COLO668 (cell line): ENCODE measurements at regions not wholly inside any gene's neighbourhood (a gene's known extent, or its start where the extent isn't known, plus 50 kb on each side); places are given as distances from the start of the nearest gene placed in this dataset.
"Not testable (repeated sequence)": the region's sequence is repeated elsewhere in the genome, so short reads cannot be mapped to it uniquely, and the experiment has no call there.

Source experiments
- DNase-seq: peaks from one replicate; lab custom pipeline; 2025; ENCODE audit not compliant: unreplicated experiment; lab: John Stamatoyannopoulos, UW

GRCh38 chr14:22218728-22219127, 370.3 kb downstream of the DAD1 start:
- DNase-seq = no peak

- DNase-seq = no peak
Observed at GRCh38 chr14:22213120-22213519, 375.9 kb downstream of the DAD1 start.

DNA sequence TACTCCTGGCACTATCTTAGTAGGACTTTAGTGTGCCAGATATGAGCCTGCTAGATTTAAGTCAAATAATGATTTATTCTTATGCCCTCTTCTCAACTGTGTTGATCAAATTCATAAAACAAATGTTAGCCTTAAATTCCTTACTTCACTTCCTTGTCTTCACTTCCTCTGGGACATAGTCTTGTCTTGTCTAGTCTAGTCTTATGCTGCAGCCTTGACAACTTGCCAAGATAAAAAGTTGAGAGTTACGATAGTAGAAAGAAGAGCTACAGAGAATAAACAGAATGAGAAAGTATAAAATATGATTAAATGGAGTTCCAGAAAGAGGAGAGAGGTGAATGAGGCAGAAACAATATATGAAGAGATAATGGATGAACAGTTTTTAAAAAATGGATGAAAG, 378.1 kb downstream of the DAD1 start:
- no peak for DNase-seq

DNA sequence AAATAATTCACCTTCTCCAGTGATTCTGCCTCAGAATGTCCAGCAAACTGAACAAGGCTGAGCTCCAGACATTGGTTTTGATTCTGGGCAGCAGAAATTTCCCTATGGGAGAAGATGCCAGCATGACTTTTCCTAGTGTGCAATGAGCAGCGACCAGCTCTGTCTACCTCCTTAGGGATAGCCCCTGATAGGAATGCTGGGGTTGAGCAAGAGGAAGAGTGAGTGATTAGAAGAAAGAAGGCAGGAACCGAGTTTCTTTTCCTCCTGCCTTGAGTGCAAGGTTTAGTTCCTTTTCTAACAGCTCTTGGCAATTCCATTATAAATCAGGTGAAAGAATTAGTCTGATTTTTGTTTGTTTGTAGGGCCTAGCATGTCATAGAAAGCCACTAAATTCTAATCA, 379.0 kb downstream of the DAD1 start:
- DNase-seq = no peak

GRCh38 chr14:22203036-22203435, 386.0 kb downstream of the DAD1 start:
- DNase-seq = no peak

DNA sequence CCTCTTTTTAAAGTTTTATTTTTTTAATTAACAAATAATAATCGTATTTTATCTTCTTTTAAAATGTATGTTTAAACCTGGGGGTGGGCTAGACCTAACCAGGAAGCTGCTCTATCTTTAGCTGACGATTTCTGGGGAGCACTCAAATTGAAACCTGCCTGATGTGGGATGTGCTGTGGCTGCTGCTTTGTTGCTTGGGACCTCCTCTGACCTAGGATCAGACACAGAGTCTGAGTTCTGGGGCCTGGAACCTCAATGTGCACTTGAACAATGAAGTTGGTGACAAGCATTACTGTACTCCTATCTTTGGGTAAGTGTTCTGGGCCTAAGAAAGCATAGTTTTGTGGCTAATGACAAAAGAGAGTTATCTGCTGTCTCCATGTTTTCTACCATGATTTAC, 386.7 kb downstream of the DAD1 start:
- DNase-seq = no peak

GRCh38 chr14:22200977-22201605, 387.9 kb downstream of the DAD1 start:
- DNase-seq = no peak

DNA sequence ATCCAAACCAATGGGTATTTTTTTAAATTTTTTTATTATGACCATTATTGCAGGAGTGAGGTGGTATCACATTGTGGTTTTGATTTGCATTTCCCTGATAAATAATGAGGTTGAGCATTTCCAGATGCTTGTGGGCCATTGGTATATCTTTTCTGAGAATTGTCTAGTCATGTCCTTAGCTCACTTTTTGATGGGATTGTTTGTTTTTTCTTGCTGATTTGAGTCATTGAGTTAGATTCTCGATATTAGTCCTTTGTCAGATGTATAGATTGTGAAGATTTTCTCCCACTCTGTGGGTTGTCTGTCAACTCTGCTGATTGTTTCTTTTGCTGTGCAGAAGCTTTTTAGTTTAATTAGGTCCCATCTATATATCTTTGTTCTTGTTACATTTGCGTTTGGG, 388.9 kb downstream of the DAD1 start:
- DNase-seq = not testable (repeated sequence)

DNA sequence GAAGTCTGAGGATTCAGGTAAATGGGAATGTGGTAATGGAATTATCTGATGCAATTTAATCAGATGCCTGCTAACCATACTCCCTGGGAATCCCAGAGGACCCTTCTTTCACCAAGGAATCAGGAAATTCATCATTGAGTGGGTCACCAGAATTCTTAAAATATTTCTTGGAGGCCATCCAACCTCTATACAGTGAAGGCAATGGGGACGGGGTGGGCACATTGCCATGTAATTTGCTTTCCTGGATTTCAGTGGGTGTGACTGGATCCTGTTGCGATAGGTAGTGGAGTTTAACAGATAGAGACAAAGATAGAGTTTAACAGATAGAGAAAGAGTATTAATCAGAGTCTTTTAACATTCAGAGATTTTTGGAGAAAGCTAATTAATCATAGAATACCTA, 394.4 kb downstream of the DAD1 start:
- DNase-seq = no peak

- DNase-seq = no peak
Observed at GRCh38 chr14:22190411-22191191, 398.4 kb downstream of the DAD1 start.

GRCh38 chr14:22189881-22190280, 399.1 kb downstream of the DAD1 start:
- DNase-seq = no peak

GRCh38 chr14:22188318-22188717, 400.7 kb downstream of the DAD1 start:
- no peak for DNase-seq

DNA sequence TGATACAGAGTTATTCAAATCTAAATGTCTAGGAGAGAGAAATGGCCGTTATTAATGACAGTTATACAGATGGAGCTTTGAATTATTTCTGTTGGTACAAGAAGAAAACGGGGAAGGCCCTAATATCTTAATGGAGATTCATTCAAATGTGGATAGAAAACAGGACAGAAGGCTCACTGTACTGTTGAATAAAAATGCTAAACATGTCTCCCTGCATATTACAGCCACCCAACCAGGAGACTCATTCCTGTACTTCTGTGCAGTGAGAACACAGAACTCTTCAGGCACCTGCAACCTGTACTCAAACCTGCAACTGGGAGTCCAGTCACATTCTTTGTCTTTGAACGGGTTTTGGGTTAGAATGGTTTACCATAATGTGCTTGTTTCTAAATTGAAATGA, 403.2 kb downstream of the DAD1 start:
- no peak for DNase-seq

DNA sequence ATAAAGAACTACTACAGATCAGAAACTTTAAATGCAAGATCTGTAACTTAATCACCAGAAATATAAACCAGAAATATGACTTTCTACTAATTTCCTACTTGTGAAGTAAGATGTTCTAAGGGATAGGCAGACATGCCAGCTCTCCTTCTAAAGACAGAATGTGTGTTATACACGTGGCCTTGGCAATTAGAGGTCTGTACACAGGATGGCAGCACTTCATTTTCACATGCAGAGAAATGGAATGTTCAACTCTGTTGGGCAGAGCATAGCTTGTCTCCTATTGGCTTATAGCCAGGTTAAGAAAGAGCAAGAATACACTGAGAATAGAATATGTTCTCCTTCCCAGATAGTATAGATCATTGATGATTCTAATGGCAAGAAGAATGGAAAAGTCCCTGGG, 403.8 kb downstream of the DAD1 start:
- DNase-seq = no peak

- DNase-seq = no peak
Observed at GRCh38 chr14:22184830-22185168, 404.2 kb downstream of the DAD1 start.

DNA sequence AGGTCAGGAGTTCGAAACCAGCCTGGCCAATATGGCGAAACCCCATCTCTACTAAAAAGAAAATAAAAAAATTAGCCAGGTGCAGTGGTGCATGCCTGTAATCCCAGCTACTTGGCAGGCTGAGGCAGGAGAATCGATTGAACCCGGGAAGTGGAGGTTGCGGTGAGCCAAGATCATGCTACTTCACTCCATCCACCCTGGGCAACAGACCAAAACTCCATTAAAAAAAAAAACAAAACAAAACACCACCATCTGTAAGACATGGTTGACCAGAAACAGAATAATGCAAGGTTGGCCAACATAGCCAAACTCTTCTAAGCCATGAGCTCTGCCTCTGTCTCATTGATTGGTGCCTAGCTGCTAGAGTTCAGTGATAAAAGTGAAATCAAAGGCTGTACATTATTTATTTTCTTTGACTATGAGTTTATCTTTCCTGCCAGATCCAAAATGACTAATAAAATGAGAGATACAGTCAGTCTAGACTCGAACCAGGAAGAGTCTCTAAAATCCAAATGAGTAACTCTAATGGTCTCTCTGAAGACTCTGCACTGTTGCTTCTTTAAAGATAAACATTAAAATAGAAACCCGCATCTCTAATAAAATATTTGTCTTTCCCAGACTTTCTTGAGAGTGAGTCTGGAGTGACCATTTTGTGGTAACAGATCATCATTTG, 404.7 kb downstream of the DAD1 start:
- no peak for DNase-seq

- DNase-seq = no peak
Observed at GRCh38 chr14:22180045-22180444, 409.0 kb downstream of the DAD1 start.

- DNase-seq = no peak
Observed at GRCh38 chr14:22179190-22179589, 409.8 kb downstream of the DAD1 start.

GRCh38 chr14:22178333-22178839, 410.6 kb downstream of the DAD1 start:
- no peak for DNase-seq

DNA sequence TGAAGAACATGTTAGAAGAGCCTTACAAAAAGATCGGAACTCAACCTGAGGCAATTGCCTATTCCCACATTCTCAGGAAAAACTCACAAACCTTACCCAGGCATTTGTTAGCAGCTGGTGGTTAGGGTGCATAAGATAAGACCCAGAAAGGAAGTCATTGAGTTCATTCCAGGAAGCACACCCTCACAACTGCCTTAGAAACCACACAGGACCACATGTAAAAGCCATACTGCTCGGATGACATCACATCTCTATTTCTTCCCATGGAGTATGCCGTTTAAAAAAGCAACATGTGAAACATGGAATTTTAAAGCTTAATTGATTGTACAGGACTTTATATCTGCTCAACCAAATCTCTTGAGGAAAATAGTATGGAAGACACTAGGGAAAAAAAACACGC, 411.2 kb downstream of the DAD1 start:
- no peak for DNase-seq

GRCh38 chr14:22176957-22177356, 412.1 kb downstream of the DAD1 start:
- DNase-seq = no peak

- DNase-seq = not testable (repeated sequence)
Observed at GRCh38 chr14:22175278-22175558, 413.8 kb downstream of the DAD1 start.
